Fibroblast of the aortic adventitia (primary cell): ENCODE measurements at regions not wholly inside any gene's neighbourhood (a gene's known extent, or its start where the extent isn't known, plus 50 kb on each side); places are given as distances from the start of the nearest gene placed in this dataset.
"Not testable (repeated sequence)": the region's sequence is repeated elsewhere in the genome, so short reads cannot be mapped to it uniquely, and the experiment has no call there.

ENCODE experiments used
- DNase-seq: peaks from one replicate; pipeline ENCODE4 v3.0.0-alpha.2; 2010; ENCODE audit warnings: low read depth
- H3K4me3 ChIP-seq: 2 replicates; pipeline ENCODE4 v1.5.1; 2011; ENCODE audit warnings: low read depth, mild to moderate bottlenecking, control low read depth, low read length, moderate library complexity
- CTCF ChIP-seq: IDR thresholded peaks from 2 replicates; pipeline ENCODE4 v1.5.1; 2011; ENCODE audit warnings: mild to moderate bottlenecking, low read length, control low read depth, inconsistent platforms; ENCODE audit not compliant: insufficient read depth

GRCh38 chr11:82043316-82043715 is 690.3 kb downstream of the FAM181B start:
- no peak for TF ChIP-seq CTCF
- no peak overlapping the region for H3K4me3 ChIP-seq
- DNase-seq = no peak

- H3K4me3 ChIP-seq = no peak overlapping the region
- no peak for TF ChIP-seq CTCF
- DNase-seq = no peak
Measured at GRCh38 chr11:82041764-82042163, 691.9 kb downstream of the FAM181B start.

GRCh38 chr11:82038154-82038553 is 695.5 kb downstream of the FAM181B start:
- no peak overlapping the region for H3K4me3 ChIP-seq
- no peak for TF ChIP-seq CTCF
- peak; percentile 7 for DNase-seq

- no peak overlapping the region for H3K4me3 ChIP-seq
- no peak for TF ChIP-seq CTCF
- DNase-seq = no peak
Measured at GRCh38 chr11:82034527-82034926, 699.1 kb downstream of the FAM181B start.

- DNase-seq, H3K4me3 ChIP-seq: not testable (repeated sequence)
Measured at GRCh38 chr11:82027335-82027734, 706.3 kb downstream of the FAM181B start.

GRCh38 chr11:82024760-82025159 is 708.9 kb downstream of the FAM181B start:
- TF ChIP-seq CTCF = no peak
- H3K4me3 ChIP-seq = no peak overlapping the region
- no peak for DNase-seq

- TF ChIP-seq CTCF = no peak
- no peak for DNase-seq
- H3K4me3 ChIP-seq = no peak overlapping the region
Measured at GRCh38 chr11:82012276-82012675, 721.4 kb downstream of the FAM181B start.
